GM21529 (cell line): ENCODE measurements at regions not wholly inside any gene's neighbourhood (a gene's known extent, or its start where the extent isn't known, plus 50 kb on each side); places are given as distances from the start of the nearest gene placed in this dataset.
"Not testable (repeated sequence)": the region's sequence is repeated elsewhere in the genome, so short reads cannot be mapped to it uniquely, and the experiment has no call there.

Source experiments
- ATAC-seq: cut with Tn5 transposase; IDR thresholded peaks from one replicate; pipeline ENCODE4 v1.9.1; 2021; ENCODE audit not compliant: unreplicated experiment

- not testable (repeated sequence) for ATAC-seq
Measured at GRCh38 chrX:150273575-150274294, 89.4 kb upstream of the MAMLD1 start.

GRCh38 chrX:150282953-150283352 is 80.2 kb upstream of the MAMLD1 start:
- ATAC-seq, result no peak

- no peak for ATAC-seq
Measured at GRCh38 chrX:150291014-150291413, 72.1 kb upstream of the MAMLD1 start.

GRCh38 chrX:150293311-150294013 is 69.7 kb upstream of the MAMLD1 start:
- ATAC-seq, result no peak

GRCh38 chrX:150298841-150299551 is 64.1 kb upstream of the MAMLD1 start:
- no peak for ATAC-seq

- ATAC-seq, result no peak
Measured at GRCh38 chrX:150299579-150299978, 63.5 kb upstream of the MAMLD1 start.

- ATAC-seq, result no peak
Measured at GRCh38 chrX:150303386-150304097, 59.6 kb upstream of the MAMLD1 start.

- ATAC-seq, result no peak
Measured at GRCh38 chrX:150306002-150306401, 57.1 kb upstream of the MAMLD1 start.

GRCh38 chrX:150308041-150308440 is 55.1 kb upstream of the MAMLD1 start:
- ATAC-seq, result no peak

GRCh38 chrX:150308532-150309157 is 54.5 kb upstream of the MAMLD1 start:
- no peak for ATAC-seq

GRCh38 chrX:150310417-150310816 is 52.7 kb upstream of the MAMLD1 start:
- ATAC-seq, result no peak

GRCh38 chrX:150310881-150311280 is 52.2 kb upstream of the MAMLD1 start:
- no peak for ATAC-seq

GRCh38 chrX:150312931-150313330 is 50.2 kb upstream of the MAMLD1 start:
- ATAC-seq, result no peak
